GM19043 (cell line): ENCODE measurements at regions not wholly inside any gene's neighbourhood (a gene's known extent, or its start where the extent isn't known, plus 50 kb on each side); places are given as distances from the start of the nearest gene placed in this dataset.
A peak's percentile ranks its signal among the peaks of the same experiment; 100 is the strongest.

Experiments used
- ATAC-seq: cut with Tn5 transposase; IDR thresholded peaks from one replicate; pipeline ENCODE4 v1.9.1; 2021; ENCODE audit warnings: low read depth; ENCODE audit not compliant: unreplicated experiment

DNA sequence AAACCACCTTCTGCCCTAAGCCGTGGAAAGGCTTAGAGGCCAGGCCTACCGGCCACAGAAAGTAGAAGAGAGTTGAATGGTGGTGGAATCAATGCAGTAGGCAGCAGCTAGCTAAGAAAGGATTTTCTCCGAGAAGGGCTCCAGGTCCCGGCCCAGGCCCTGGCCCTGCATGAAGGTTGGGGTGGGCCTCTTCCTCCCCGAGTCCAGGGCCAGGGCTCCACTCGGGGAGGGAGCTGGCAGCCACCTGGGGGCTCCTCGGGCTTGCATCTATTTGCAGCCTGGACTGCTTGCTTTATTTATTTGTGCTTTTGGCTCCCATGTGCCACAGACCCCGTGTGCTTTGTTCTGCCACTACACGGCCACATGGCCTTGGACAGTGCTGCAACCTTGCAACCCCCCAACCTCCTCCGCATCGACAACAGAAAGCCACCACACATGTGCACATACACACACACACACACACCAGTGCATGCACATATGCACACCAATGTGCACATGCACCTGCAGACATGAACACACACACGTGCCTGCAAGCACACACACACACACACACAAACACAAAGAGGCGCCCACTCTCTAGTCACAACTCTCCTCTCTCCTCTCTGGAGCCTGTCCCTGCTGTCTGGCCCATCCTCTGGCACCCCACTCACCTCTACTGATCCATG lies 96.4 kb upstream of the TNRC6C start:
- ATAC-seq = no peak

- no peak for ATAC-seq
Measured at GRCh38 chr17:77862890-77863813, 95.4 kb upstream of the TNRC6C start.

- no peak for ATAC-seq
Measured at GRCh38 chr17:77863814-77864161, 94.7 kb upstream of the TNRC6C start.

- no peak for ATAC-seq
Measured at GRCh38 chr17:77864234-77865111, 94.0 kb upstream of the TNRC6C start.

- ATAC-seq = no peak
Measured at GRCh38 chr17:77865112-77865611, 93.3 kb upstream of the TNRC6C start.

GRCh38 chr17:77865716-77866115 lies 92.8 kb upstream of the TNRC6C start:
- ATAC-seq = no peak

DNA sequence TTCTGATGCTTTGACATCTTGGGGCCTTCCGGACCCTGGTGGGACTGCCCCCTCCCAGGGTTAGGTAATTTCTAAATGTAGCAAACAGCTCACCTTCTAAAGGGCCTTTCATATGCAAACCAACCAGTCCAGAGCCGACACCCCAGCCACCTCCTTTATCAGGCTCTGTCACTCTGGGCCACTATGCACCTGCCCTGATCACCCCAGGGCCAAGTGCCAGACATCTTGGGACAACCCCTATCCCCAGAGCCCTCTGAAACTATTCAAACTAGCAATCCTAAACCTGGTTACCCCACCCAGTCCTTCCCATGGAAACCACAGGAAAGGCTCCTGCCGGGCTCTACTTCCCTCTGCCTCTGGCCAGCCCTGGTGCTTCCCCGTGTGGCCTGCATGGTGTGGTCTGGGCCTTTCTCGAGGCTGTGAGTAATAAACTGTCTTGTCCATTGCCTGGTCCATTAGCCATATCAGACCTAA lies 91.2 kb upstream of the TNRC6C start:
- ATAC-seq = peak; percentile 37

- no peak for ATAC-seq
Measured at GRCh38 chr17:77867976-77868713, 90.4 kb upstream of the TNRC6C start.

- no peak for ATAC-seq
Measured at GRCh38 chr17:77869041-77869599, 89.4 kb upstream of the TNRC6C start.

- ATAC-seq = peak; percentile 79
Measured at GRCh38 chr17:77869665-77870132, 88.8 kb upstream of the TNRC6C start.

DNA sequence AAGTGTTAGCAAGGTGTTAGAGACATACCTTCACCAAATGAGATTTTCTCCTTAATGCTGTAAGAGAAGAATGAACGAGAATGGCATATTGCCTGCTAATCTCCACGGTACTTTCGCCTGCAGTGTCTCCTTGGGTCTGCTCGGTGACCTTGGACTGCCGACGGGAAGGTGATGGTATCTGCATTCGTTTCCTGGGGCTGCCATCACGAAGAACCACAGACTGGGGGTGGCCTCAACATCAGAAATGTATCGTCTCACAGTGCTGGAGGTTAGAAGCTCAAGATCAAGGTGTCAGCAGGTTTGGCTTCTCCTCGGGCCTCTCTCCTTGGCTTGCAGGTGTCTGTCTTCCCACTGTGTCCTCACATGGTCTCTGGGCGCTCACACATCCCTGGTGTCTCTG lies 86.3 kb upstream of the TNRC6C start:
- ATAC-seq = no peak

GRCh38 chr17:77872714-77873499 lies 85.6 kb upstream of the TNRC6C start:
- ATAC-seq = no peak

- no peak for ATAC-seq
Measured at GRCh38 chr17:77873500-77874302, 84.8 kb upstream of the TNRC6C start.

- no peak for ATAC-seq
Measured at GRCh38 chr17:77874303-77875050, 84.0 kb upstream of the TNRC6C start.

GRCh38 chr17:77875051-77875780 lies 83.3 kb upstream of the TNRC6C start:
- no peak for ATAC-seq

DNA sequence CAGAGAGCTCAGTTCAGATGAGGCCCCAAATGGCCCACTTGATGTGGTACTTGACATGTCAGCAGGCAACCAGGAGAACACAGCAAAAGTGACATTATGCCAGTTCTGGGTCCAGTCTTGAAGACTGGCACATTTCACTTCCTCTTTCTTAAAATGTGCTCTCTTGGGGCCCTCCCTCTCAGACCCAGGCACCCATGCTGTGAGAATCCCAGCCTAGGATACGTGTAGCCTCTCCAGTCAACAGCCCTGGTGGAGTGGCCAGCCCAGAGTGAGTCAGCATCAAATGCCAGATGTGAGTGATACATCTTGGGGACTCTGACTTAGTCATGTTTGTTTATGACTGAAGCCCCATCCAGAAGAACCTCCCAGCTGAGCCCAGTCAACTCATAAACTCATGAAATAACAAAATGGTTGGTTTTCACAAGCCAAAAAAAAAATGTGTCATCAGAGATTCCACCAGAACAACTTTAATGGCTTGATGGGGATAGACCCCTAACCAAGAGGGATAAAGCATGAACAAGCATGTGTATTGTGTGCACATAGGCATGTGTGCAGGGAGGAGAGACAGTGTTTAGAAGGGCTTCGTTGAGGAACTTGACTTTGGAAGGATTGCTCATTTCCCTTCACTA lies 82.5 kb upstream of the TNRC6C start:
- no peak for ATAC-seq
